ENCODE measurements at regions not wholly inside any gene's neighbourhood (a gene's known extent, or its start where the extent isn't known, plus 50 kb on each side); places are given as distances from the start of the nearest gene placed in this dataset.

- TF ChIP-seq GABPA (IDR thresholded peaks at IDR 0.05 in 1 of 2, conservative IDR thresholded peaks at IDR 0.05 in 1 of 2) (no peak), CTCF (IDR thresholded peaks at IDR 0.05; ENCODE audit: low read depth, low read length, missing input control) (no peak), YY1 (IDR thresholded peaks at IDR 0.05) (no peak), RAD21 (IDR thresholded peaks at IDR 0.05) (no peak), TAF1 (conservative IDR thresholded peaks at IDR 0.05) (no peak), NR2F2 (IDR thresholded peaks at IDR 0.05) (no peak), REST (IDR thresholded peaks at IDR 0.05) (no peak), JUND (IDR thresholded peaks at IDR 0.05) (no peak), ZBTB33 (IDR thresholded peaks at IDR 0.05) (no peak), MAX (IDR thresholded peaks at IDR 0.05) (no peak)
These were observed 69.0 kb upstream of the IL6 start for GRCh38 chr7:22658031-22658430.

Data from liver (tissue), 3 donors.